T-helper 2 cell (primary cell): ENCODE measurements at regions not wholly inside any gene's neighbourhood (a gene's known extent, or its start where the extent isn't known, plus 50 kb on each side); places are given as distances from the start of the nearest gene placed in this dataset.
"Not testable (repeated sequence)": the region's sequence is repeated elsewhere in the genome, so short reads cannot be mapped to it uniquely, and the experiment has no call there.

Source experiments
- DNase-seq, 5 experiments: peaks; one replicate each; pipeline versions ENCODE4 v3.0.0 to v3.0.0-alpha.2; 2012 to 2022

DNA sequence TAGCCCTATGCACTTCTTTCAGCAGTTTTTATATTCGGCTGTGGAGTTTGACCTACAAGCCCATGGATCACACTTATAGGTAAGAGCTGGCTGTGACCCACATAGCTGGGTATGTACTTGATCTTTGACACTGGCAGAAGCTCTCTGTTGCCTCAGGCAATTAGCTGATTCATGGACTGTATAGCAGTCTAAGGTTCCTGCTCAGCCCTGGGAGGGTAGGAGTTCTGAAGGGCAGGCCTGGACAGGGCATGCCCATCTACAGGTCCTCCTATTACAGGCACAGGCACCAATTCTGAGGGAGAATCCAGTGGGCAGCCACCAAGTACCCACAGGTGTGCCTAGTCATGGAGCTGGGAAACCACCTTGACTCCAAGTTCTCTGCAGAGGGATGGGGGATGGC, 301.8 kb upstream of the GALNT5 start:
- DNase-seq, result no peak

DNA sequence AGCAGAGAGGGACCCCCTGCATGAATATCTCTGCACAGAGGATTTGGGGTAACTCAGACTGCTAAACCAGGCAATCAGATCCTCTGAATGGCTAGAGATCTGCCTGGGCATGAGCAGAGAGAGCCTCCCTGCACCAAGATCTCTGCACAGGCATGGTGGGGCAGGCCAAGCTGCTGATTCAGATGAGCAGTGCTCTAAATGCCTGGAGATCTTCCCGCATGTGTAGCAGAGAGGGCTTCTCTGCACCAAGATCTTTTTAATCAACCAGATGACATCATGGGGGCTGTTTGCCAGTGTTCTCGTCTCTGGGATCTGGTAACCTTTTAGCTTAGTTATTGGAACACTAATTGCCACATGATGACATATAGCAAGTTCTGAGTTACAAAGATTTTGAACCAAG, 301.3 kb upstream of the GALNT5 start:
- no peak for DNase-seq

DNA sequence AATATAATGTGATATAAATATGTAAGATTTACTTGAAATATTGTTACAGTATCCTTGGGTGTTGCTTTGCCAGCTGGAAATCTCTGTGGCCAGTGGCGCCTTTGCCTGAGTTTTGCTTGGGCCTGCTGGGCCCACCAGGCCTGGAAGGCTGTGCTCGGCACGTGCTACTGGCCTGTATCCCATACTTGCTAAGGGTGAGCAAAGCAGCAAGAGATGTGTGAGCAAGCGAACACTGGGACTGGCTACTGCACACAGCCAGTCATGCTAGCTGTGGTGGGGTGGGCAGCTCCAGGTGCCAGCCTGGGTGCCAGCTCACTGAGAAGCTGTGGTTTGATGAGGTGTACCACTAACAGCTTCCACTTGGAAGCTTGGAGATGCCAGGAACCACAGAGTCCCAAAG, 299.1 kb upstream of the GALNT5 start:
- no peak for DNase-seq

DNA sequence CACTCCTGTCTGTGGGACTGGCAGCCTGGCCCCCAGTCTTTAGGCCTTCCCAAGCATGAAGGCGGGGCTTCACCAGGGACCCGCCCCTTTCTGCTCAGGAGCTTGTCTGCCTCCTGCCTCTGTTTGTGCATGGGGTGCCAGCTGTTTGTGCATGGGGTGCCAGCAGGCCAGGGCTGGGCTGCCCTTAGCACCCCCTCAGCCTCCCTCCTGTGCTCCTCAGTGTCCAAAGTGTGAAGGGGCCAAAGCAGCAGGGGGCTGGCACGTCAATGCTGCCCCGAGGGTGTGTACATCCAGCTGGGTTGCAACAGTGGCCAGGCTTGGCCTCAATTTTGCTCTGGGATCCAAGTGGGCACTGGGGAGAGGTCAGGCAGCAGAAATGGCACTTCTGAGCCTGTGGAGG, 298.0 kb upstream of the GALNT5 start:
- no peak for DNase-seq

DNA sequence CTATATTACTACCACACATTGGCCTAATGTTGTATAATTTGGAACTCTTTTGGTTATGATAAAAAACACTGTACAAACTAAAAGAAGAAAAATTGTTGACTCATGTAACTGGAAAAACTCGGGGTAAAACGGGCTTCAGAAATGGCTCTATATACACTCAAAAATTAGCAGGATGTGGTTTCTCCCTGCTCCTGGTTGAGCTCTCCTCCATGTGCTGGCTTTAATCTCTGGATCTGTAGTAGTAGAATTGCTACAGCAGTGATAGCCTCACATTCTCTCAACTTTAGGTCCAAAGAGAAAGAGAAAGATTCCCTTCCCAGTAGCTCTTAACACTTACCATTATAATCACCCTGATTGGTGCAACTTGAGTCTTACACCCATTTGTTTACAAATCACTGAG, 274.9 kb upstream of the GALNT5 start:
- no peak for DNase-seq

DNA sequence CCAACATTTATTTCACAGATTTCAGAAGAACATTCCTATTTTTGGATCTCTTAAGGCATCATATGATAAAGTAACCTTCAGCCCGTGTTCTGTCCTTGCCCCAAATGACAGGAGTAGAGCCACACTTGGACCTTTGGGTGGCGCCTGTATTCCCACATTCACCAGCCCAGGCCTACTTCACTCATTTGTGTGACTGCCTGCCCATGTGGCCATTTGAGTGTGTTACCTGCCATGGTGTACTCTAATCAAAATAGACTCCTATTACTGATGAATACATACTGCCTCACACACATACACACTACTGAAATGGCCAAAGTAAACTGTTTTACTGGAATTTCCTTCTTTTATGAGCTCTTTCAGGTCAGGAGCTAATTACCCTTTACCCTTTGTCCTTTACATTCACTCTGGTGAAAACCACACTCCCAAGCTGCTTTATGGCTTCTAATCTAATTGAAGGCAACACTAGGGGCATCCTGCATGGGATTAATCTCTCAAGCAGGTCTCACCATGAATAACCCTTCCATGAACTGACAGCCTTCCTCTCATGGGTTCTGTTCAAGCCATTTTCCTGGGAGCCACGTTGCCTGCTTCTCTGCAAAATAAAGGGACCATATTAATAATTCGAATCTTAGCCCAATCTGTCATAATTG, 271.0 kb upstream of the GALNT5 start:
- DNase-seq, result no peak

DNA sequence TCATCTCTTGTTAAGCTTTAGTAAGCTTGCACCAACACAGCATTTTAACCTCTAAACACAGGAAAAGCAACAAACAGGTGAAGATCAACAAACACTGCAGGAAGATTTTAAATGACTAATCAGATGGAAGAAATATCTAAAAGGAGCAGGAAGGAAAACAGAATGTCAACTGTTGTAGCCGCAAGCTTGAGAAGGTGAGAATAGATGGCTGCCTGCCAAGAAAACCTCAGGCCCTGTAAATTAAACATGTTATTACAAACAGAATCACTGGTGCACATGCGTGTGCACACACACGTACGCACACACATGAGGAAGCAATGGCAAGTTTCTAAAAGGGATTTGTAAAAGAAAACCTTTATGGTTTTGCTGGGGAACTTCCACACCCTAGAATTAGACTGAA, 257.8 kb upstream of the GALNT5 start:
- peak in 1 of 5 experiments; percentile 5 for DNase-seq

DNA sequence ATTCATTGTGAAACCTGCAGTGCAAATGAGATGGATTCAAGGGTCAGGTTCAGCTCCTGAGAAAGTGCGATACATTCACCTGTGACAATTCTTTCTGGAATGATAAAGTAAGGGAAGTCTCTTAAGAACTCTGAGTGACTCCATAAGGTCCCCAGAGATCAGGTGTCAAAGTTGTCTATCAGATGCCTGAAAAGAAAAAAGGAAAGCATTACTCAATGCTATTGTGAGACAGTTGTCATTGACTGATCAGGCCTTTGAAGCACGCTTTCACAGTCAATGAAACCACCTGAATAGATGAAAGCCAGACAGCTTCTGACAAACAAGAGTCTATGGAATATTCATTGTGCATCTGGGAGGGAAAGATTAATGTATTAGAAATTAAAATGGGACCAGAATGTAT, 252.7 kb upstream of the GALNT5 start:
- no peak for DNase-seq

DNA sequence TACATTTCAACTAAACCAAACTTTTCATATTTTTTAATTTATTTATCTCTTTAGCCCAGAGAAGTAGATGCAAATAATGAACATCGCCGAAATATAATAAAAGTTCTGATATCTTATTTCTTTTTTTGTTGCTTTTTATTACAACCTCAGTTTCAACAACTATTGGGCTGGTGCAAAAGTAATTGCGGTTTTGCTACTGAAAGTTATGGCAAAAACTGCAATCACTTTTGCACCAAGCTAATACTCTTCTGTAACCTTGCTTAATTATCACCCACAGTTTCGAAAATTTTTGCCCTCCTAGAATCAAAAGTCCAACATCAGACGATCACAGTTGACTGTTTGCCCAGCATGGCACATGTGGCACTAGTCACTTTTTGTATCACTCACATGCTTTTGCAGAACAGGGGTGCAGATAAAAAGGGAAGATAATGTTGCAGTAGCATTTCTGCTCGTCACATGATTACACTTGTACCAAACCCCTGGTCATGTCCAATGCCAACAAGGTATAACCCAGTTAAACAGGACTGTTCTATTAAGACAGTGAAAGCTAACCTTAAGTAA, 242.4 kb upstream of the GALNT5 start:
- DNase-seq, result no peak

DNA sequence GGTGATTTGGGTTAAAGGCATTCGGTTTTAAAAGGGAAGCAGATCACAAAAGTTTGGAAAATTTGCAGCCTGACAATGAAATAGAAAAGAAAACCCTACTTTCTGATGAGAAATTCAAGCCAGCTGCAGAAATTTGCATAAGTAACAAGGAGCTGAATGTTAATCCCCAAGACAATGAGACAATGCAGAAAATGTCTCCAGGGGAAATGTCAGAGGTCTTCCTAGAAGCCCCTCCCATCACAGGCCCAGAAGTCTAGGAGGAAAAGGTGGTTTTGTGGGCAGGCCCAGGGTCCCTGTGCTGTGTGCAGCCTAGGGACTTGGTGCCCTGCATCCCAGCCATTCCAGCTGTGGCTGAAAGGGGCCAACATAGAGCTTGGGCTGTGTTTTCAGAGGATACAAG, 234.2 kb upstream of the GALNT5 start:
- not testable (repeated sequence) for DNase-seq

DNA sequence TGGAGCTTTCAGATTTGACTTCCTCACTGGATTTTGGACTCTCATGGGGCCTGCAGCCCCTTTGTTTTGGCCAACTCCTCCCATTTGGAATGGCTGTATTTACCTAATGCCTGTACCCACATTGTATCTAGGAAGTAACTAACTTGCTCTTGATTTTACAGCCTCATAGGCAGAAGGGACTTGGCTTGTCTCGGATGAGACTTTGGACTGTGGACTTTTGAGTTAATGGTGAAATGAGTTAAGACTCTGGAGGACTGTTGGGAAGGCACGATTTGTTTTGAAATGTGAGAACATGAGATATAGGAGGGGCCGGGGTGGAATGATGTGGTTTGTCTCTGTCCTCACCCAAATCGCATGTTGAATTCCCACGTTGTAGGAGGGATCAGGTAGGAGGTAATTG, 233.4 kb upstream of the GALNT5 start:
- DNase-seq, result no peak

DNA sequence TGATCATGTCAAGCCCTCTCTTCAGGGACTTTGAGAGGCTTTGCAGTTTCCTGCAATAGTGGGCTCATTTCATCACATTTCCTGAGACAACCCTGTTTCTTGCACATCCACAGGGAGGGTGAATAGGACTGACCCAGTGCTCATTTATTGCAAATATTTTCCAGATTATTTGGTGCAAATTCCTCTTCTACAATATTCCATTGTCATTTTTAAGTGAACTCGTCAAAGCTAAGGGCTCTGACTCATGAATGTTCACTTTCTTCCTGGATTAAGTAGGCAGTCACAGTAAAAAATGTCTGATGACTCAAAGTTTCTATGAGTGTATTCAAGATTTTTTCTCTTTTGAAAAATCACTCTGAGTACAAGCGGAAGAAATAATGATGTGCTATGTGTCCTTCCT, 225.5 kb upstream of the GALNT5 start:
- DNase-seq, result no peak

DNA sequence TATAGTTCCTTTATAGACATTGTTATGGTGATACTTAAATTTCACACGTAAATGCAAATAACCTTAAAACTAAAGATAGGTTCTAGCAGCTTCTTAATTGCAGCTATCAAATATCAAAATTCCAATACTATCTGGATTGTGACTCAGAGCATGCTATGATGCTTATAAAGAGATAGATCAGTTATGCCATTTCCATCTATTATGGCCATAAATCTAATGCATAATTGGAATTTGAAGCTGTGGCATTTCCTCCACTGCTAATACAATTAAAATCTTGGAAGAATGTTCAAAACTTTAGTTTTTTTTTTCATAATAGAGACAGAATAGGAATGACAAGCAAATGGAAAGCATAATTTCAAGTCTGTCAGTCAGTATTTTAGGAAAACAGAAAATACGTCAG, 220.8 kb upstream of the GALNT5 start:
- DNase-seq, result no peak

DNA sequence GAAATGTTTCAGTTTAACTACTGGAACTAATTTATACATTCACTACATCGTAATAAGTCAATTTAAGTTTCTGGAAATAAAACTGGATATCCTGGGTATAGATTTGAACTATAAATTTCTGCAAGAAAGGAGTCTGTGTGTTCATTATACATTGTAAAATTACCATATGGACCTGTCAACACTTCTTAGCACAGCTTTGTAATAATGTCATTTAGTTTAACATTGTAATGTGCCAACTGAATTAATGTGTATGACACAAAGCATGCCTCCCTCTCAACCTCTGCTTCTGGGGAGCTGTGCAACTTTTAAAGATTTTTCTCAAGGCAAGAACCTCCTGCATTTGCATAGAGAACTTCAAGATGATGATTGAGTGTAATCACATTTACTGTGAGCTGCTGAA, 213.7 kb upstream of the GALNT5 start:
- no peak for DNase-seq

DNA sequence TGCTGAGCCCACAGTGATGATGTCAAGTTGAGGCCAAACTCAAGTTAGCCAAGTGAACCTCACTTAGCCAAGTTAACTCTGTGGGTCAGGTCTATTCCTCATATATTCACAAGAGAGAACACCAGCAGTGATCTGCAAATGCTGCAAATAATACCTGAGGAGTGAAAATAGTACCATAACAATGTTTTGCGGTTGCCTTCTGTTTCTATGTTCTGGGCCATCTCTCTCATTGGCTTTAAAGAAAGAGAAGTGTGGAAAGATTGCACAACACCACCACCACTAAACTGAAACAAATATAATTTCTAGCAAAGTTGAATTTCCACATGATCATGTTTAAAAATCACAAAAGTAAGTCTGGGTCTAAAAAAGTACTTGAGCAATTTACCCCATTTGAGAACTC, 211.1 kb upstream of the GALNT5 start:
- no peak for DNase-seq

DNA sequence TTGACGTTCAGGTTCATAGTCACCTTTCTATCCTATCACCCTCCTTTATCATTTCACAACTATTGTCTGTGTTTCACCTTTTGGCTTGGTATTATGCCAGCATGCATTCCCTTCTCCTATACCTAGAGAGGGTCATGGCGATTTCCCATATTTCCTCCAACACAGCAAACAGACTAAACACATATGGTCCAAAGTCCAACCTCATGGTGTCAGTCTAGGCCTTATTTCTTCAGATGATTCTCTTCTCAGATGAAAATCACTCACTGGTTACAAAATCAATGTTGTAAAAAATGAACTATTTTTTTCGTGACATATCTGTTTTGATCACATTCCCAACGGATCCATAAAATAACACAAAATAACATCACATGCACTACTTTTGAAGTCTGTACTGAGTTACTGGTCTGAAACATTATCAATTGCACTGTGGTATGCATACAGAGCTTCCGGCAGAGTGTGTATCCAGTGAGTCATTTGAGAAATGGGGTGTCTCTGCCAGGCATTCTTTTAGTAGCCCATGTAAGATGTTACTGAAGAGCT, 204.8 kb upstream of the GALNT5 start:
- DNase-seq, result no peak

DNA sequence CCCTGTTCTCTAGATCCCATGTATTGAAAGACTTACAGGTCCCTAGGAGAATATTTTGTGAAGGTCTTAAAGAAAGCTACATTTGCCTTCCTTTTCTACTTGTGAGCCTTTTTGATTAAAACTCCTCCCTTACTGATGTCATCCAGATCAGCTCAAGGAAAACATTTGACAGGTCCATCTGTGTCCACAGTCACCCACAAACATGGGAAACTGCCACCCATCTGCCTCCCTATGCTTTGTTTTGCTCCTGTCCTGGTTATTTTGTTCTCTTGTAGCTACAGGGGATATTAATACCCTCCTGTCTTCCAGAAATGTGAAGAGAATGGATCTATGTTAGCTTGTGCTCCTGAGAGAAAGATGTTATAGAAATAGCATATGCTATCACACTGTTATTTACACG, 203.6 kb upstream of the GALNT5 start:
- DNase-seq, result no peak

DNA sequence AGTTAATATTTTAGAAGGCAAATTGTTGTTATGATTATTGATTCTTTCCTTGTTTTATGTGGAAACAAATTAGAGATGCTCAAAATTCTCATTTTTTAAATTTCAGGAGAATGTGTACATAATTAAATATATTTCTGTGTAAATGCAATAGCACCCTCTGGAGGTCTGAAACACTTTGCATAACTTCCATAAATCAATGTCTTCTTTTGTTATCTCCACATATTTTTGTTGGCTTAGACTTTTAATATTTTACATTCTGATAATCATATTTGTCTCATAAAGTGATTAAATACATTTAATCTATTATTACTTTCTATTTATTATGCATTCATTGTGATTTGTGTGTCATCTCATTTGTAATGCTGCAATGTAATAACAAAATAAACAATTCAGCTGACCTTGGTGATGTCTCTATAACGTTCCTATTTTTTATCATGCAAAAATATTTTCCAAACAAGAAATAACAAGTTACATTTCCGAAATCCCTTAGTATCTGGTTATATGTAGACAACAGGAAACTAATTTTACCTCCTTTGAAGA, 201.8 kb upstream of the GALNT5 start:
- peak in 1 of 5 experiments; percentile 3 for DNase-seq

DNA sequence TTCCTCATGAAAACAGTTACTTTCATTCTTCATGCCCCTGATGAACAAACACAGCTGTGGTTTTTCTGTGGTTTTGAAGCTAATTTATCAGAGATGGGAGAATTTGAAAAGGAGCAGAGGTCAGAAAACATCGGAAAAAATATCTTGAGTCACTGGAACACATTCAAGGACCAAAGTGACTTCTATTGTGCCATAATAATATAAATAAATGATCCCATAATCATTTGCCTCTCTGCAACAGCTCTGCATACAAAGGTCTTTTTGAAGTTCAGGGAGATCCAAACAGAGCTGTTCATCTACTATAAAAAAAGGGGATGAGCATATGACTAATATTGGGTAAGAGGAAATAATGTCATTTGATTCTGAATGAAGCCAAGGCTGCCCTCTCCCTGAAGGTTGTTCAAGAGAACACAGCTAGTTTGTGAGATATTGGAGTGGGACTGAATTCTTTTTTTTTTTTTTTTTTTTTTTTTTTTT, 201.3 kb upstream of the GALNT5 start:
- DNase-seq, result no peak

DNA sequence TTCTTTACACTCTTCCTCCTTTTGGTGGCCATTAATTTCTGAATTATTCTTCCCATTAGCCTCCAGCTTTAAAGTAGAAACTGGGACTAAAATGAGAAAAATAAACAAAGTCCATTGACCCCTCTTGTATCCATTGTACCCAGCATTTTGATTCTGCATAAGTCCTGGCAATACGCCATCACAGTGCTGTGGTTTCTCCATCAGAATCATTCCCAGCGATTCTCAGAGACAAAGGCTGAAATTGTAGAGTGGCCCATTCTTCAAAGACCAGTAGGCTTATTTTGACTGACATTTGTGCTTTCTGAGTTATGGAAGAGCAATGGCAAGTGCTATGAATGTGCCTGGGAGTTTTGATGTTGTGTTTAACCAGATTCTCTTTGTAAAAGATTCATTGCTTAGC, 199.3 kb upstream of the GALNT5 start:
- DNase-seq, result no peak

DNA sequence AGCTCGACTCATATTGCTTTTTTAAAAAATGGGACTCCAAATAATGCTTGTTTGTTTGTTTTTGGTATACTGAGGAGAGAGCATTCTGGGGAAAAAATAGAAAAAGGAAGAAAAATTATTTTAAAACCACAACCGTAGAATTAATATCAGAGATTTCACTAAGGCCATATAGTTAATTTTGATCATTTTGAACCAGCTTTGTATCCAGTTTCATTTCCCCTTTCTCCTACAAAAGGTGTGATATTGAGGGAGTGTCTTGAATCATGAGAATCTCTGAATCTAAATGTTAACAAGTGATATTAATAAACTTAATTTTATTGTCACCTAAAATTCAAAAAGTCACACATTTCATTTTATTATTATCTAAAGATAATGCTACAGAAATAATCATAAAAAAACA, 198.5 kb upstream of the GALNT5 start:
- no peak for DNase-seq

DNA sequence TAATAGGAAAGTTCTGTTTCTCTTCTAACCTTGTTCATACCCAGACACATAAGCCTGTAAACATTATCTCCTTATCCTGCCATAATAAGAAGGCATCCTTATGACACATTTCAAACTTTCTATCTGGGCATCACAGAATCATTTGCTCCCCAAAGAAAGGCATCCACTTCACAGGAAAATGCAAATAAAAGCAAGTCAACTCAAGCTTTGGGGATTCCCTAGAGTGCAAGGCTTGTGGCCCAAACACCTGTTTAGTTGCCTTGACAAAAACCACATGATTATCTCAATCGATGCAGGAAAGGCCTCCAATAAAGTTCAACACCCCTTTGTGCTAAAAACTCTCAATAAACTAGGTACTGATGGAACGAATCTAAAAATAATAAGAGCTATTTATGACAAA, 195.7 kb upstream of the GALNT5 start:
- no peak for DNase-seq

DNA sequence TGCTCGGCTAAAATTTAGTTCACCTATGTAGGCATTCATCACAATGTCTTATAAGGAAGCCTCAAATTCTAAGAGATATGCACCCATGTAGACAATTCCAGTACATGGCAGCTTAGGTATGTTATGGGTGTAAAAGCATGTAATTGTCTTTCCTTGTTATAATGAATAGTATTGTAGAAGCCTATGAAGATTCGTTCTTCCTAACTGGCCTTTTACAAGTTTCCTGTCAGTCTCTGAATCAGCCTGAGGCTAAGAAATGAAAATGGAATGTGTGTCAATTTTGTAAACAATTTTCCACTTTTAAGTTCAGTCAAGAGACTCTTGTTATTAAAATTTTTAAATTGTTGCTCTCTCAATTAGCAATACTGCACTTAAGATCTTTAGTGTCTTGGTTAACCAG, 189.9 kb upstream of the GALNT5 start:
- DNase-seq, result no peak

DNA sequence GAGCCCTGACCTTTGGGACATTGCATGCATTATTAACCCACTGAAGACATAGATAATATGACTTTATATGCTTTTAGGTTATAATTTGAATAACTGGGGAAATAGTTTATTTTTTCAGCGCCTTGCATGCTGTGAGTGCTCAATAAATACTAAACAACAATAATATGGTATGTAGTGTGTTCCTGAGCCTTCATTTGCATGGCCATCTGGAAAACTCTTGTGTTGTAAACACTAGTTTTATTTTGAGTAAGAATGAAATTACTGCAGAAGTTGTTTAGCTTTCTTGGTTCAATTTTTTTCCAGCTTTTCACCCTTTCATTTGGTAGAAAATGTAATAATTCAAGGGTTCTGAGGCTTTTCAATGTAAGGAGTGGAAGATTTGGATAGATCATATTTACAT, 189.3 kb upstream of the GALNT5 start:
- no peak for DNase-seq

DNA sequence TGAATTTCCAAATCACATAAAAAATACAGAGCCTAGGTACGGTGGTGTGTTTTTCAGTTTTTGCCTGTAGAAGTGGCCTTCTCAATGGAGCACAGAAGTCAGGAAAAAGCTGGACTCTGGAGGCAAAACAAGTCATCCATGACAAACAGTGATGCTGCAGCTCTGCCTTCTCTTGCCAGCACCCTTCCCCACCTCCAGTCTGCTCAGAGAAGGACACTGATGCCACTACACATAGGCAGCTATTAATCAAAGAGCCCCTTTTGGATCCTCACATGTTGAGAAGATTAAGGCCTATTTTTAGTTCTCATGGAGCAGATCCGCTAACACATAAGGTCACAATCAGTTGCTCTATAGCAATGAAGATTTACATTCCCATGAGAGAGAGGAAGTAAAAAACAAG, 181.6 kb upstream of the GALNT5 start:
- DNase-seq, result no peak
